HEK293 (cell line): ENCODE measurements at regions not wholly inside any gene's neighbourhood (a gene's known extent, or its start where the extent isn't known, plus 50 kb on each side); places are given as distances from the start of the nearest gene placed in this dataset.

Source experiments
- CTCF ChIP-seq: fragments of 450-650 bp; formaldehyde crosslinking; IDR thresholded peaks from 2 replicates; pipeline ENCODE4 v1.5.1; 2016; ENCODE audit warnings: missing biosample characterization, missing genetic modification characterization
- REST ChIP-seq: fragments of 450-650 bp; formaldehyde crosslinking; IDR thresholded peaks from 2 replicates; pipeline ENCODE4 v1.5.1; 2016; ENCODE audit warnings: missing biosample characterization, missing genetic modification characterization
- ZBTB1 ChIP-seq: fragments of 450-650 bp; formaldehyde crosslinking; IDR thresholded peaks from 2 replicates; pipeline ENCODE4 v1.5.1; 2016; ENCODE audit warnings: missing biosample characterization, missing genetic modification characterization
- ZBTB11 ChIP-seq: fragments of 450-650 bp; formaldehyde crosslinking; conservative IDR thresholded peaks from 2 replicates; pipeline ENCODE4 v1.5.1; 2016; ENCODE audit warnings: low read depth, missing biosample characterization, missing genetic modification characterization
- ZBTB7A ChIP-seq: fragments of 450-650 bp; formaldehyde crosslinking; IDR thresholded peaks from 2 replicates; pipeline ENCODE4 v1.5.1; 2016; ENCODE audit warnings: low read depth, missing biosample characterization, missing genetic modification characterization
- ZNF132 ChIP-seq: fragments of 450-650 bp; formaldehyde crosslinking; IDR thresholded peaks from 2 replicates; pipeline ENCODE4 v1.5.1; 2017; ENCODE audit warnings: missing biosample characterization, missing genetic modification characterization, borderline replicate concordance
- ZNF133 ChIP-seq: fragments of 450-650 bp; formaldehyde crosslinking; IDR thresholded peaks from 2 replicates; pipeline ENCODE4 v1.5.1; 2016; ENCODE audit warnings: missing biosample characterization, missing genetic modification characterization
- ZNF274 ChIP-seq, 2 experiments: fragments of 200-500 bp in 1 of 2; fragments of 450-650 bp in 1 of 2; sonication (Bioruptor generic) in 1 of 2; formaldehyde crosslinking in 1 of 2; IDR thresholded peaks; 2 replicates each; pipeline versions ENCODE4 v1.5.1 to v1.6.1; 2014 to 2016; ENCODE audit warnings: borderline replicate concordance in 1 of 2, inconsistent platforms in 1 of 2, low read length in 1 of 2, missing biosample characterization in 1 of 2, missing genetic modification characterization in 1 of 2
- TF ChIP-seq, protein P1 (sequence below): IDR thresholded peaks from 2 replicates; pipeline ENCODE4 v1.6.1; 2011; ENCODE audit warnings: mild to moderate bottlenecking, low read depth, low read length, borderline replicate concordance

GRCh38 chr14:61111209-61111665, 130.2 kb downstream of the SLC38A6 start:
- TF ChIP-seq ZBTB1, result no peak
- no peak for TF ChIP-seq CTCF (tag by site-specific recombination)
- no peak for TF ChIP-seq ZNF133 (tag by site-specific recombination)
- no peak for TF ChIP-seq ZNF274 (IDR thresholded peaks at IDR 0.05; ENCODE audit: low read length)
- TF ChIP-seq ZNF274 (tag by site-specific recombination; IDR thresholded peaks at IDR 0.05; ENCODE audit: borderline replicate concordance), result no peak
- no peak for TF ChIP-seq REST
- no peak for TF ChIP-seq ZNF132 (tag by site-specific recombination)
- no peak for TF ChIP-seq ZBTB11
- TF ChIP-seq ZBTB7A (tag by site-specific recombination), result no peak
- TF ChIP-seq, protein P1, sequence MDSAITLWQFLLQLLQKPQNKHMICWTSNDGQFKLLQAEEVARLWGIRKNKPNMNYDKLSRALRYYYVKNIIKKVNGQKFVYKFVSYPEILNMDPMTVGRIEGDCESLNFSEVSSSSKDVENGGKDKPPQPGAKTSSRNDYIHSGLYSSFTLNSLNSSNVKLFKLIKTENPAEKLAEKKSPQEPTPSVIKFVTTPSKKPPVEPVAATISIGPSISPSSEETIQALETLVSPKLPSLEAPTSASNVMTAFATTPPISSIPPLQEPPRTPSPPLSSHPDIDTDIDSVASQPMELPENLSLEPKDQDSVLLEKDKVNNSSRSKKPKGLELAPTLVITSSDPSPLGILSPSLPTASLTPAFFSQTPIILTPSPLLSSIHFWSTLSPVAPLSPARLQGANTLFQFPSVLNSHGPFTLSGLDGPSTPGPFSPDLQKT, result no peak
